Trophoblast cell (in vitro differentiated cells and primary cell): ENCODE measurements at regions not wholly inside any gene's neighbourhood (a gene's known extent, or its start where the extent isn't known, plus 50 kb on each side); places are given as distances from the start of the nearest gene placed in this dataset.

Experiments
- DNase-seq, 2 donors: peaks; one replicate each; pipeline ENCODE4 v3.0.0-alpha.2; 2016
- H2AFZ ChIP-seq: 2 replicates; pipeline ENCODE4 v1.6.1; 2013; ENCODE audit warnings: low read length, moderate library complexity, mild to moderate bottlenecking; ENCODE audit not compliant: insufficient read depth, poor library complexity
- H2AK5ac ChIP-seq: 2 replicates; pipeline ENCODE4 v1.6.1; 2013; ENCODE audit warnings: mild to moderate bottlenecking, low read length
- H2BK120ac ChIP-seq: 2 replicates; pipeline ENCODE4 v1.6.1; 2013; ENCODE audit warnings: low read length, mild to moderate bottlenecking, moderate library complexity; ENCODE audit not compliant: insufficient read depth, poor library complexity
- H2BK12ac ChIP-seq: 2 replicates; pipeline ENCODE4 v1.6.1; 2013; ENCODE audit warnings: mild to moderate bottlenecking, low read length, moderate library complexity
- H2BK5ac ChIP-seq: 2 replicates; pipeline ENCODE4 v1.6.1; 2013; ENCODE audit warnings: low read length, low read depth, moderate library complexity, mild to moderate bottlenecking; ENCODE audit not compliant: poor library complexity
- H3K14ac ChIP-seq: 2 replicates; pipeline ENCODE4 v1.6.1; 2013; ENCODE audit warnings: mild to moderate bottlenecking, low read length
- H3K18ac ChIP-seq: 2 replicates; pipeline ENCODE4 v1.6.1; 2013; ENCODE audit warnings: mild to moderate bottlenecking, low read length
- H3K23ac ChIP-seq: 2 replicates; pipeline ENCODE4 v1.6.1; 2013; ENCODE audit warnings: low read length
- H3K27ac ChIP-seq: 2 replicates; pipeline ENCODE4 v1.5.1; 2013; ENCODE audit warnings: low read depth, mild to moderate bottlenecking, inconsistent platforms, low read length, moderate library complexity
- H3K27me3 ChIP-seq: 2 replicates; pipeline ENCODE4 v1.6.1; 2013; ENCODE audit warnings: inconsistent platforms, mild to moderate bottlenecking, low read length, moderate library complexity; ENCODE audit not compliant: insufficient read depth
- H3K36me3 ChIP-seq, 2 experiments: 1 replicate in 1 of 2; 2 replicates in 1 of 2; pipeline ENCODE4 v1.6.1; 2013; ENCODE audit warnings: low read length in 2 of 2, mild to moderate bottlenecking in 2 of 2, moderate library complexity in 1 of 2; ENCODE audit not compliant: insufficient read depth in 2 of 2, control insufficient read depth in 1 of 2
- H3K4ac ChIP-seq: 2 replicates; pipeline ENCODE4 v1.6.1; 2013; ENCODE audit warnings: low read depth, mild to moderate bottlenecking, low read length, moderate library complexity
- H3K4me1 ChIP-seq, 2 experiments: 1 replicate in 1 of 2; 2 replicates in 1 of 2; pipeline ENCODE4 v1.6.1; 2013; ENCODE audit warnings: low read length in 2 of 2, mild to moderate bottlenecking in 2 of 2, moderate library complexity in 1 of 2; ENCODE audit not compliant: insufficient read depth in 2 of 2, control insufficient read depth in 1 of 2
- H3K4me2 ChIP-seq: 2 replicates; pipeline ENCODE4 v1.6.1; 2013; ENCODE audit warnings: inconsistent platforms, mild to moderate bottlenecking, low read length, moderate library complexity
- H3K4me3 ChIP-seq: 2 replicates; pipeline ENCODE4 v1.5.1; 2013; ENCODE audit warnings: mild to moderate bottlenecking, low read depth, low read length, inconsistent platforms
- H3K79me1 ChIP-seq: one replicate; pipeline ENCODE4 v1.6.1; 2013; ENCODE audit warnings: low read length
- H3K79me2 ChIP-seq: 2 replicates; pipeline ENCODE4 v1.6.1; 2013; ENCODE audit warnings: low read length, mild to moderate bottlenecking; ENCODE audit not compliant: control insufficient read depth, insufficient read depth, poor library complexity
- H3K9ac ChIP-seq: 2 replicates; pipeline ENCODE4 v1.6.1; 2013; ENCODE audit warnings: mild to moderate bottlenecking, low read length
- H3K9me3 ChIP-seq: 2 replicates; pipeline ENCODE4 v1.6.1; 2013; ENCODE audit warnings: low read depth, mild to moderate bottlenecking, control low read depth, inconsistent platforms, low read length; ENCODE audit not compliant: insufficient read depth
- H4K12ac ChIP-seq: 2 replicates; pipeline ENCODE4 v1.6.1; 2013; ENCODE audit warnings: low read depth, mild to moderate bottlenecking, low read length, moderate library complexity
- H4K8ac ChIP-seq: 2 replicates; pipeline ENCODE4 v1.6.1; 2013; ENCODE audit warnings: low read depth, mild to moderate bottlenecking, low read length, moderate library complexity
- H4K91ac ChIP-seq: one replicate; pipeline ENCODE4 v1.6.1; 2013; ENCODE audit warnings: low read depth, mild to moderate bottlenecking, low read length, moderate library complexity
- WGBS: extraction: QIAGEN DNeasy Blood & Tissue Kit; methylation state at CpG from one replicate; pipeline ENCODE4 v1.1.7; 2013; ENCODE audit warnings: missing lambda C conversion rate; ENCODE audit not compliant: insufficient read length, insufficient coverage; ENCODE audit errors: extremely low coverage; 5-methylcytosine and 5-hydroxymethylcytosine counted together

DNA sequence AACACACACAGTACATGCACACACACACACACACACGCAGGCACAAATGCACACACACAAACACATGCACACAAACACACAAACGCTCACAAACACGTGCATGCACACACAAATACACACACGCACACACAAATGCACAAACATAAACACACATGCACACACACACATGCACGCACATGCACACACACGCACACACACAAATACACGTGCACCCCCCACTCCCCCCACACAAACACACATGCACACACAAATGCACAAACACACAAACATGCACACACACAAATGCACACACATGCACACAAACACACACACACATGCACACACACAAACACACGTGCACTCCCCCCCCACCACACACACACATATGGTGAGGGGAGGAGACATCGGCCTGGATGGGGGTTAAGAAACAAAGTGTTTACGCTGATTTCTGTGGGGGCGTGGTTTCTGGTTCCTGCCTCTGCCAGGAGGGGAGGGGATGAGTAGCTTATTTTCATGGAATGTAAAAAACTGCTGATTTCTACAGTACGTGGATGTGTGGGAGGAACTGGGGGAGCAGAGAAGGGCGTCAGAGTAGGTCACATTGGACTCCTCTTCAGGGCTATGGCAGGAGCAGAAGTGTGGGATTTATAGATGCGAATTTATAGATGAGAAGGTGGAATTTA is 607.2 kb downstream of the QKI start:
- Histone ChIP-seq H3K18ac (no peak overlapping the region), H3K14ac (no peak overlapping the region), H4K91ac (no peak overlapping the region), H2BK5ac (no peak overlapping the region), H3K79me1 (no peaks in the 10 kb centered on the region), H2BK12ac (no peak overlapping the region), H3K4me1 (no peaks in the 10 kb centered on the region), H3K4me3 (no peak overlapping the region), H4K8ac (no peak overlapping the region), H2AFZ (no peak overlapping the region), H3K4ac (no peak overlapping the region), H2AK5ac (no peak overlapping the region), H3K4me2 (no peak overlapping the region), H4K12ac (no peak overlapping the region), H3K23ac (no peak overlapping the region), H3K79me2 (no peaks in the 10 kb centered on the region), H3K27ac (no peak overlapping the region), H3K27me3 (no peaks in the 10 kb centered on the region), H3K9ac (peak overlapping the region; percentile 29), H3K9me3 (peaks cover 3% of the 10 kb centered on the region), H2BK120ac (no peak overlapping the region), H3K36me3 (no peaks in the 10 kb centered on the region)
- no peak for DNase-seq
- 100% methylated on average over 1 of the region's 14 CpGs for WGBS

- Histone ChIP-seq H4K8ac (no peak overlapping the region), H3K27ac (no peak overlapping the region), H2AFZ (no peak overlapping the region), H3K79me1 (no peaks in the 10 kb centered on the region), H3K4me3 (no peak overlapping the region), H3K27me3 (no peaks in the 10 kb centered on the region), H3K23ac (no peak overlapping the region), H3K18ac (no peak overlapping the region), H3K14ac (no peak overlapping the region), H3K9me3 (peaks cover 5% of the 10 kb centered on the region), H2AK5ac (no peak overlapping the region), H2BK12ac (no peak overlapping the region), H4K91ac (no peak overlapping the region), H4K12ac (no peak overlapping the region), H2BK5ac (no peak overlapping the region), H3K36me3 (no peaks in the 10 kb centered on the region), H3K4me2 (no peak overlapping the region), H3K4me1 (no peaks in the 10 kb centered on the region), H2BK120ac (no peak overlapping the region), H3K79me2 (no peaks in the 10 kb centered on the region), H3K9ac (no peak overlapping the region), H3K4ac (no peak overlapping the region)
- WGBS, result no CpG with 5 or more reads among the region's 21 CpGs
- no peak for DNase-seq
These were observed 605.6 kb downstream of the QKI start for GRCh38 chr6:164020142-164020541.

DNA sequence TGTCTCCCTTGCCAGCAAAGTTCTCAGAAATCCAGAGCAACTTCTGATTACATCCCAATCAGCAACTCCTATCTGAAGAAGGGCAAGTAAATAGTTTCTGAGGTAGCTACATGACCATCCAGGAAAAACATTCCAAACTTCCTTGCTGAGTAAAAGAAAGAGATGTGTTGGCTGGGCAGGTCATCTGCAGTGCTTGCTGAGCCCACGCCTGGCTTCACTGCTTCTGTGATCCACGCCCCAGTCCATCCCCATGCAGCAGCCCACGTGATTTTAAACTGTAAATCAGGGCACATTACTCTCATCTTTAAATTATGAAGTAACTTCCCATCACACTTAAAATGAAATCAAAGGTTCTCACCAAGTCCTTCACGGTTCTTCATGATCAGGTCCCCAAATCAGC is 603.6 kb downstream of the QKI start:
- no peak overlapping the region for H3K14ac ChIP-seq
- H3K79me2 ChIP-seq, result no peaks in the 10 kb centered on the region
- no peak overlapping the region for H3K4ac ChIP-seq
- H3K9ac ChIP-seq, result no peak overlapping the region
- H3K4me2 ChIP-seq, result no peak overlapping the region
- WGBS, result no CpG with 5 or more reads among the region's 4 CpGs
- peaks cover 5% of the 10 kb centered on the region for H3K9me3 ChIP-seq
- H3K18ac ChIP-seq, result no peak overlapping the region
- no peaks in the 10 kb centered on the region for H3K27me3 ChIP-seq
- H4K8ac ChIP-seq, result no peak overlapping the region
- H4K91ac ChIP-seq, result no peak overlapping the region
- peak; percentile 31 to 72 for DNase-seq
- no peak overlapping the region for H3K23ac ChIP-seq
- H3K27ac ChIP-seq, result no peak overlapping the region
- H3K4me1 ChIP-seq, result no peaks in the 10 kb centered on the region
- no peak overlapping the region for H2BK12ac ChIP-seq
- H2AFZ ChIP-seq, result no peak overlapping the region
- H3K79me1 ChIP-seq, result peaks cover 3% of the 10 kb centered on the region
- no peak overlapping the region for H2BK5ac ChIP-seq
- H2BK120ac ChIP-seq, result no peak overlapping the region
- no peak overlapping the region for H2AK5ac ChIP-seq
- no peak overlapping the region for H4K12ac ChIP-seq
- no peak overlapping the region for H3K4me3 ChIP-seq
- H3K36me3 ChIP-seq, result no peaks in the 10 kb centered on the region

GRCh38 chr6:164016056-164016455 is 601.5 kb downstream of the QKI start:
- H2BK12ac ChIP-seq, result no peak overlapping the region
- H3K23ac ChIP-seq, result peak overlapping the region; percentile 88
- no peak overlapping the region for H4K91ac ChIP-seq
- no peak overlapping the region for H3K18ac ChIP-seq
- H3K36me3 ChIP-seq, result no peaks in the 10 kb centered on the region
- no peak for DNase-seq
- no peaks in the 10 kb centered on the region for H3K4me1 ChIP-seq
- no peak overlapping the region for H2AFZ ChIP-seq
- no peak overlapping the region for H3K4ac ChIP-seq
- no peak overlapping the region for H2BK120ac ChIP-seq
- H3K9ac ChIP-seq, result peak overlapping the region; percentile 47
- H3K79me1 ChIP-seq, result peaks cover 3% of the 10 kb centered on the region
- no peaks in the 10 kb centered on the region for H3K79me2 ChIP-seq
- no peak overlapping the region for H2AK5ac ChIP-seq
- no peaks in the 10 kb centered on the region for H3K27me3 ChIP-seq
- no peak overlapping the region for H2BK5ac ChIP-seq
- H4K12ac ChIP-seq, result no peak overlapping the region
- H3K27ac ChIP-seq, result no peak overlapping the region
- no CpG with 5 or more reads among the region's 6 CpGs for WGBS
- H3K4me2 ChIP-seq, result no peak overlapping the region
- peak overlapping the region; percentile 63 for H3K4me3 ChIP-seq
- no peak overlapping the region for H4K8ac ChIP-seq
- no peak overlapping the region for H3K14ac ChIP-seq
- H3K9me3 ChIP-seq, result peaks cover 2% of the 10 kb centered on the region
